ENCODE measurements at regions not wholly inside any gene's neighbourhood (a gene's known extent, or its start where the extent isn't known, plus 50 kb on each side); places are given as distances from the start of the nearest gene placed in this dataset.
A peak's percentile ranks its signal among the peaks of the same experiment; 100 is the strongest.

- DNase-seq: no peak
Measured at GRCh38 chr7:84533182-84533581, 338.6 kb upstream of the SEMA3A start.

GRCh38 chr7:84532196-84532595 is 337.6 kb upstream of the SEMA3A start:
- DNase-seq: no peak

GRCh38 chr7:84529480-84530205 is 335.1 kb upstream of the SEMA3A start:
- DNase-seq: no peak

GRCh38 chr7:84528756-84529479 is 334.3 kb upstream of the SEMA3A start:
- no peak for DNase-seq

GRCh38 chr7:84524714-84525694 is 330.4 kb upstream of the SEMA3A start:
- no peak for DNase-seq

- DNase-seq: peak; percentile 83
Measured at GRCh38 chr7:84513061-84513460, 318.5 kb upstream of the SEMA3A start.

GRCh38 chr7:84512055-84512454 is 317.5 kb upstream of the SEMA3A start:
- no peak for DNase-seq

- DNase-seq: no peak
Measured at GRCh38 chr7:84510505-84510904, 315.9 kb upstream of the SEMA3A start.

GRCh38 chr7:84509522-84509921 is 314.9 kb upstream of the SEMA3A start:
- no peak for DNase-seq

GRCh38 chr7:84508606-84509005 is 314.0 kb upstream of the SEMA3A start:
- DNase-seq: no peak

- no peak for DNase-seq
Measured at GRCh38 chr7:84507529-84507928, 312.9 kb upstream of the SEMA3A start.

GRCh38 chr7:84506151-84506550 is 311.6 kb upstream of the SEMA3A start:
- DNase-seq: no peak

- DNase-seq: no peak
Measured at GRCh38 chr7:84502239-84502638, 307.6 kb upstream of the SEMA3A start.

- DNase-seq: no peak
Measured at GRCh38 chr7:84497873-84498272, 303.3 kb upstream of the SEMA3A start.

GRCh38 chr7:84495128-84495527 is 300.5 kb upstream of the SEMA3A start:
- no peak for DNase-seq

- DNase-seq: peak; percentile 93
Measured at GRCh38 chr7:84492098-84493034, 297.8 kb upstream of the SEMA3A start.

- DNase-seq: no peak
Measured at GRCh38 chr7:84490661-84491060, 296.1 kb upstream of the SEMA3A start.

GRCh38 chr7:84484502-84485079 is 290.0 kb upstream of the SEMA3A start:
- no peak for DNase-seq

GRCh38 chr7:84482476-84482875 is 287.9 kb upstream of the SEMA3A start:
- no peak for DNase-seq

- DNase-seq: no peak
Measured at GRCh38 chr7:84479059-84479458, 284.5 kb upstream of the SEMA3A start.

GRCh38 chr7:84477786-84478478 is 283.3 kb upstream of the SEMA3A start:
- peak; percentile 60 for DNase-seq

Measured in NCI-H2171 (cell line).